ENCODE measurements at regions not wholly inside any gene's neighbourhood (a gene's known extent, or its start where the extent isn't known, plus 50 kb on each side); places are given as distances from the start of the nearest gene placed in this dataset.

- Histone ChIP-seq H3K27me3 (ENCODE audit: insufficient read depth, poor library complexity, severe bottlenecking) (no peaks in the 10 kb centered on the region), H3K4me3 (replicated peaks; ENCODE audit: insufficient read depth, low read length) (no peak overlapping the region), H3K27ac (replicated peaks) (no peak overlapping the region)
- DNase-seq (ENCODE audit: low read depth in 1 of 2, low spot score in 1 of 2), result no peak
- TF ChIP-seq REST (IDR thresholded peaks at IDR 0.05; ENCODE audit: insufficient replicate concordance, low read depth), result no peak
- no peak for TF ChIP-seq SPI1 (IDR thresholded peaks at IDR 0.05; ENCODE audit: borderline replicate concordance, low read depth)
- TF ChIP-seq CTCF (IDR thresholded peaks at IDR 0.05; ENCODE audit: insufficient read depth, low read length), result no peak
- TF ChIP-seq POLR2AphosphoS5 (IDR thresholded peaks at IDR 0.05; ENCODE audit: low read depth), result no peak
- no peak for TF ChIP-seq GABPA (IDR thresholded peaks at IDR 0.05; ENCODE audit: low read depth)
Observed at GRCh38 chr5:81856948-81857928, 106.3 kb upstream of the SSBP2 start.

- Histone ChIP-seq H3K27ac (replicated peaks) (no peak overlapping the region), H3K4me3 (replicated peaks; ENCODE audit: insufficient read depth, low read length) (no peak overlapping the region), H3K27me3 (ENCODE audit: insufficient read depth, poor library complexity, severe bottlenecking) (no peaks in the 10 kb centered on the region)
- no peak for DNase-seq (ENCODE audit: low read depth in 1 of 2, low spot score in 1 of 2)
- no peak for TF ChIP-seq REST (IDR thresholded peaks at IDR 0.05; ENCODE audit: insufficient replicate concordance, low read depth)
- no peak for TF ChIP-seq GABPA (IDR thresholded peaks at IDR 0.05; ENCODE audit: low read depth)
- no peak for TF ChIP-seq SPI1 (IDR thresholded peaks at IDR 0.05; ENCODE audit: borderline replicate concordance, low read depth)
- TF ChIP-seq CTCF (IDR thresholded peaks at IDR 0.05; ENCODE audit: insufficient read depth, low read length), result no peak
- no peak for TF ChIP-seq POLR2AphosphoS5 (IDR thresholded peaks at IDR 0.05; ENCODE audit: low read depth)
Observed at GRCh38 chr5:81855591-81855990, 104.7 kb upstream of the SSBP2 start.

GRCh38 chr5:81854915-81855314, 104.0 kb upstream of the SSBP2 start:
- no peak for DNase-seq (ENCODE audit: low read depth in 1 of 2, low spot score in 1 of 2)

More at GRCh38 chr5:81854915-81855314, 104.0 kb upstream of the SSBP2 start:
- TF ChIP-seq SPI1 (IDR thresholded peaks at IDR 0.05; ENCODE audit: borderline replicate concordance, low read depth) (no peak), GABPA (IDR thresholded peaks at IDR 0.05; ENCODE audit: low read depth) (no peak), POLR2AphosphoS5 (IDR thresholded peaks at IDR 0.05; ENCODE audit: low read depth) (no peak), REST (IDR thresholded peaks at IDR 0.05; ENCODE audit: insufficient replicate concordance, low read depth) (no peak), CTCF (IDR thresholded peaks at IDR 0.05; ENCODE audit: insufficient read depth, low read length) (no peak)
- no peak overlapping the region for H3K4me3 ChIP-seq (replicated peaks; ENCODE audit: insufficient read depth, low read length)
- H3K27me3 ChIP-seq (ENCODE audit: insufficient read depth, poor library complexity, severe bottlenecking), result no peaks in the 10 kb centered on the region
- no peak overlapping the region for H3K27ac ChIP-seq (replicated peaks)
